Gastroesophageal sphincter (tissue), 4 donors: ENCODE measurements at regions not wholly inside any gene's neighbourhood (a gene's known extent, or its start where the extent isn't known, plus 50 kb on each side); places are given as distances from the start of the nearest gene placed in this dataset.
A peak's percentile ranks its signal among the peaks of the same experiment; 100 is the strongest.

Source experiments
- ATAC-seq: fragments of 150-250 bp; one replicate; pipeline ENCODE4 v1.9.1; 2016; ENCODE audit warnings: mild to moderate bottlenecking, moderate library complexity
- H3K27ac ChIP-seq, 4 donors: fragments of 200-600 bp; sonication (generic) in 3 of 4; 1 replicate in 3 of 4; 2 replicates in 1 of 4; pipeline ENCODE4 v1.5.1; 2016 to 2019
- H3K27me3 ChIP-seq: fragments of 200-600 bp; sonication (generic); one replicate; pipeline ENCODE4 v1.5.1; 2019
- H3K36me3 ChIP-seq, 2 donors: fragments of 200-600 bp; sonication (generic); one replicate each; pipeline ENCODE4 v1.5.1; 2019; ENCODE audit warnings: control low read depth in 1 of 2
- H3K4me1 ChIP-seq, 3 donors: fragments of 200-600 bp; sonication (generic); 1 replicate in 2 of 3; 2 replicates in 1 of 3; pipeline ENCODE4 v1.5.1; 2016 to 2019; ENCODE audit warnings: control low read depth in 2 of 3
- H3K4me3 ChIP-seq, 2 donors: fragments of 200-600 bp; sonication (generic); one replicate each; pipeline ENCODE4 v1.5.1; 2019; ENCODE audit warnings: mild to moderate bottlenecking in 1 of 2, moderate library complexity in 1 of 2
- H3K9me3 ChIP-seq, 3 donors: fragments of 200-600 bp; sonication (generic); one replicate each; pipeline ENCODE4 v1.5.1; 2017 to 2019; ENCODE audit warnings: control low read depth in 2 of 3
- CTCF ChIP-seq, 4 experiments: fragments of 200-600 bp in 2 of 4; fragments of 450-650 bp in 2 of 4; sonication (generic) in 1 of 4; IDR thresholded peaks; one replicate each; pipeline ENCODE4 v1.5.1; 2017 to 2019; ENCODE audit warnings: antibody characterized with exemption in 4 of 4, mild to moderate bottlenecking in 2 of 4, moderate library complexity in 2 of 4
- EP300 ChIP-seq: sonication (generic); formaldehyde crosslinking; IDR thresholded peaks from one replicate; pipeline ENCODE4 v1.6.1; 2017; ENCODE audit warnings: antibody characterized with exemption, mild to moderate bottlenecking
- POLR2A ChIP-seq, 2 donors: fragments of 450-650 bp; IDR thresholded peaks; one replicate each; pipeline ENCODE4 v1.6.1; 2017; ENCODE audit warnings: antibody characterized with exemption in 2 of 2, mild to moderate bottlenecking in 2 of 2, moderate library complexity in 1 of 2
- POLR2AphosphoS5 ChIP-seq: sonication (generic); formaldehyde crosslinking; IDR thresholded peaks from one replicate; pipeline ENCODE4 v1.6.1; 2017; ENCODE audit warnings: antibody characterized with exemption
- WGBS, 2 donors: methylation state at CpG; one replicate each; pipeline ENCODE4 v1.1.5; 2018; ENCODE audit warnings: low coverage in 1 of 2; 5-methylcytosine and 5-hydroxymethylcytosine counted together

DNA sequence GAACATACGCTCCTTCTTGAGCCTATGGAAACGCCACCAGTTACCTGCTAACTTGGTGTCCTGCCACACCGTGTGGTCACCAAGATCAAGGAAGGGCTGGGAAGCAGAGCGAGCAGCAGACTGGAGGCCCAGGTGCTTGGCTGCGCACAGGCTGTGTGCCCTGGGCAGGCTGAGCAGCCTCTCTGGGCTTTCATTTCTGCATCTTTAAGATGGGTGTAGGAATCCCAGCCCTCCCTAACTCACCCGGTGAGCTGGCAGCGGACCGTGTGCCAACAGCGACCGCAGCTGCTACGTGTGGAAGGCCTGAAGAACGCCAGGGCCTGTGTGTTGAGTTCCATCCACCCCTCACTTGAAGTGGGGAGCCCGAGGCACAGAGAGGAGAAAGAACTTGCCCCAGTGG lies 80.0 kb downstream of the IRF8 start:
- H3K4me1 ChIP-seq = no peaks in the 10 kb centered on the region
- H3K4me3 ChIP-seq = no peak overlapping the region
- TF ChIP-seq POLR2A (IDR thresholded peaks at IDR 0.05) (no peak), POLR2AphosphoS5 (no peak), EP300 (no peak), CTCF (IDR thresholded peaks at IDR 0.05) (no peak)
- H3K27me3 ChIP-seq = peaks cover 28% of the 10 kb centered on the region
- no peaks in the 10 kb centered on the region for H3K36me3 ChIP-seq
- H3K9me3 ChIP-seq = no peaks in the 10 kb centered on the region
- no peak overlapping the region for H3K27ac ChIP-seq
- WGBS, 2 donors = 88 to 93% methylated on average over 3 to 11 of the region's 13 CpGs
- no peak for ATAC-seq

DNA sequence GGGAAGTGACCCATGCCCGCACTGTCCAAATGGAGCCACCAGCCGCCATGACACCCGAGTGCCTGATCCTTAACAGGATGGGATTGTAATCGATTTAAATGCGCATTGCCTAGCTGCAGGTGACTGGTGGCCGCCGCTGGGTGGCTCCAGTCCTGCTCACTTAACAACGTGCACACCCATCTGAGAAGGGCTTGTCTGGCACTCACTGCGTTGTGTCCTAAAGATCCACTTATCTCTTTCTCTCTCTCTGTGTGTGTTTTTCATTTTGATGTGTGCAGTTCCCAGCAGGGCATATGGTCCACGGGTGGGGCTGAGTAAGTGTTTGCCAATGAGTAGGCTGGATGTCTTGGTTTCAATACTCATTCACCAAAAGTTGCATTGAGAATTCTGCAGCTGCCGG lies 80.6 kb downstream of the IRF8 start:
- H3K4me3 ChIP-seq = no peak overlapping the region
- peaks cover 30% of the 10 kb centered on the region for H3K27me3 ChIP-seq
- no peak for ATAC-seq
- no peaks in the 10 kb centered on the region for H3K36me3 ChIP-seq
- no peaks in the 10 kb centered on the region for H3K9me3 ChIP-seq
- TF ChIP-seq POLR2A (IDR thresholded peaks at IDR 0.05) = no peak
- no peak for TF ChIP-seq EP300
- TF ChIP-seq POLR2AphosphoS5 = no peak
- TF ChIP-seq CTCF (IDR thresholded peaks at IDR 0.05) = no peak
- no peak overlapping the region for H3K27ac ChIP-seq
- no peaks in the 10 kb centered on the region for H3K4me1 ChIP-seq
- 86 to 87% methylated on average over 5 to 10 of the region's 11 CpGs for WGBS, 2 donors

- no peaks in the 10 kb centered on the region for H3K9me3 ChIP-seq
- H3K4me3 ChIP-seq = no peak overlapping the region
- no peak overlapping the region for H3K27ac ChIP-seq
- H3K36me3 ChIP-seq = no peaks in the 10 kb centered on the region
- ATAC-seq = no peak
- TF ChIP-seq EP300 = no peak
- TF ChIP-seq POLR2AphosphoS5 = no peak
- TF ChIP-seq CTCF (IDR thresholded peaks at IDR 0.05) = no peak
- TF ChIP-seq POLR2A (IDR thresholded peaks at IDR 0.05) = no peak
- H3K4me1 ChIP-seq = no peaks in the 10 kb centered on the region
- 80 to 95% methylated on average over 4 to 6 of the region's 6 CpGs for WGBS, 2 donors
- H3K27me3 ChIP-seq = peaks cover 31% of the 10 kb centered on the region
These were observed 81.7 kb downstream of the IRF8 start for GRCh38 chr16:85980686-85981085.

GRCh38 chr16:85981826-85982562 lies 83.0 kb downstream of the IRF8 start:
- no peak overlapping the region for H3K27ac ChIP-seq
- H3K4me1 ChIP-seq = peaks cover 0 to 4% (median 0%) of the 10 kb centered on the region in 3 donors
- WGBS, 2 donors = 80 to 90% methylated on average over 2 to 7 of the region's 16 CpGs
- no peak for ATAC-seq
- no peaks in the 10 kb centered on the region for H3K36me3 ChIP-seq
- H3K4me3 ChIP-seq = no peak overlapping the region
- TF ChIP-seq CTCF (IDR thresholded peaks at IDR 0.05) = no peak
- no peak for TF ChIP-seq POLR2AphosphoS5
- no peak for TF ChIP-seq POLR2A (IDR thresholded peaks at IDR 0.05)
- TF ChIP-seq EP300 = no peak
- H3K27me3 ChIP-seq = peaks cover 38% of the 10 kb centered on the region
- H3K9me3 ChIP-seq = no peaks in the 10 kb centered on the region

DNA sequence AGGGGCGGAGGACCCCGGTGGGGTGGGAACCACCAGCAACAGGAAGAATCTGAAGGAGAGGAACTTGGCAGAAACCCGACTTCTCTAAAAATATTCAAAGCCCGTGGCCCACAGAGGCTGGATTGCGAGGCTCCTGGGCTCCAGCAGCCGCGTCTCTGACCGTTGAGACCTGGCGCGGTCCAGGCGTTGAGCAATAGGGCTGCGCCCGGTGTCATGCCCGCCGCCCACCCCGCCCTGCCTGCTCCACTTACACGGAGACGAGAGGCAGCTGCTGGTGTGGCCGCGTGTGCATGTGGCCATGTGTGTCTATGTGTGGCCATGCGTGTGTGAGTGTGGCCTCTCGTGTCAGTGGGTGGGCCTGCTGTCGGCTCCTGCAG lies 83.6 kb downstream of the IRF8 start:
- no peaks in the 10 kb centered on the region for H3K9me3 ChIP-seq
- H3K4me1 ChIP-seq = peaks cover 0 to 9% (median 2%) of the 10 kb centered on the region in 3 donors
- no peak overlapping the region for H3K4me3 ChIP-seq
- peaks cover 38% of the 10 kb centered on the region for H3K27me3 ChIP-seq
- no peak overlapping the region for H3K27ac ChIP-seq
- TF ChIP-seq EP300 (no peak), CTCF (IDR thresholded peaks at IDR 0.05) (no peak), POLR2A (IDR thresholded peaks at IDR 0.05) (no peak), POLR2AphosphoS5 (no peak)
- no CpG with 5 or more reads among the region's 23 CpGs for WGBS, 2 donors
- ATAC-seq = peak; percentile 23
- no peaks in the 10 kb centered on the region for H3K36me3 ChIP-seq
